OCI-LY7 (cell line): ENCODE measurements at regions not wholly inside any gene's neighbourhood (a gene's known extent, or its start where the extent isn't known, plus 50 kb on each side); places are given as distances from the start of the nearest gene placed in this dataset.

ENCODE experiments used
- EZH2phosphoT487 ChIP-seq: fragments of 200-600 bp; sonication (generic); IDR thresholded peaks from 2 replicates; pipeline ENCODE4 v1.6.1; 2018; ENCODE audit warnings: low read depth, borderline replicate concordance, mild to moderate bottlenecking, mixed run types, antibody characterized with exemption, low read length, moderate library complexity, mixed read lengths
- TF ChIP-seq, protein P1 (sequence below): fragments of 200-600 bp; sonication (generic); conservative IDR thresholded peaks from 2 replicates; pipeline ENCODE4 v1.5.1; 2014; ENCODE audit warnings: mild to moderate bottlenecking, antibody characterized with exemption, low read length, moderate library complexity, mixed read lengths

DNA sequence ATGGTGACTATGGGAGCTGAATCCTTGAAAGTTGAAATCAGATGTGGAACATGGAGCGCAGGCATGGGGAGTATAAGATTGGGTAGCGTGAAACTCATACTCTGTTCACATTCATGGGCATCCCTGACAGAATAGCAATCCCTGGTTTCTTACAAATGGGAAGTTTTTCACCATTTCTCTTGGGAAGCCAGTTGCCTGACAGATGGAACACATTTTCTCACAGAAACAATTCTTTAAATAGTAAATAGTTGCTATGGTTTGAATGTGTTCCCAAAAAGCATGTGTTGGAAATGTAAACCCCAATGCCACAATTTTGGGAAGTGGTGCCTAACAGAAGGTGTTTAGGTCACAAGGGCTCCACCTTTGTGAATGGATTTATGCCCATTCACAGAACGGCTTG lies 262.8 kb upstream of the HS3ST5 start:
- TF ChIP-seq, protein P1, sequence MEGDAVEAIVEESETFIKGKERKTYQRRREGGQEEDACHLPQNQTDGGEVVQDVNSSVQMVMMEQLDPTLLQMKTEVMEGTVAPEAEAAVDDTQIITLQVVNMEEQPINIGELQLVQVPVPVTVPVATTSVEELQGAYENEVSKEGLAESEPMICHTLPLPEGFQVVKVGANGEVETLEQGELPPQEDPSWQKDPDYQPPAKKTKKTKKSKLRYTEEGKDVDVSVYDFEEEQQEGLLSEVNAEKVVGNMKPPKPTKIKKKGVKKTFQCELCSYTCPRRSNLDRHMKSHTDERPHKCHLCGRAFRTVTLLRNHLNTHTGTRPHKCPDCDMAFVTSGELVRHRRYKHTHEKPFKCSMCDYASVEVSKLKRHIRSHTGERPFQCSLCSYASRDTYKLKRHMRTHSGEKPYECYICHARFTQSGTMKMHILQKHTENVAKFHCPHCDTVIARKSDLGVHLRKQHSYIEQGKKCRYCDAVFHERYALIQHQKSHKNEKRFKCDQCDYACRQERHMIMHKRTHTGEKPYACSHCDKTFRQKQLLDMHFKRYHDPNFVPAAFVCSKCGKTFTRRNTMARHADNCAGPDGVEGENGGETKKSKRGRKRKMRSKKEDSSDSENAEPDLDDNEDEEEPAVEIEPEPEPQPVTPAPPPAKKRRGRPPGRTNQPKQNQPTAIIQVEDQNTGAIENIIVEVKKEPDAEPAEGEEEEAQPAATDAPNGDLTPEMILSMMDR = no peak
- no peak for TF ChIP-seq EZH2phosphoT487
